ENCODE measurements at regions not wholly inside any gene's neighbourhood (a gene's known extent, or its start where the extent isn't known, plus 50 kb on each side); places are given as distances from the start of the nearest gene placed in this dataset.

GRCh38 chr3:178297199-178297598 lies 239.0 kb upstream of the KCNMB2 start:
- TF ChIP-seq POLR2A (IDR thresholded peaks at IDR 0.05; ENCODE audit: low read depth, low read length), result no peak
- no peak for TF ChIP-seq CTCF (IDR thresholded peaks at IDR 0.05; ENCODE audit: extremely low read depth in 1 of 2, insufficient read depth in 1 of 2, low read depth in 1 of 2, low read length in 2 of 2)
- no peak for TF ChIP-seq EZH2 (IDR thresholded peaks at IDR 0.05; ENCODE audit: borderline replicate concordance, low read depth, low read length, severe bottlenecking)
- TF ChIP-seq, protein P1, sequence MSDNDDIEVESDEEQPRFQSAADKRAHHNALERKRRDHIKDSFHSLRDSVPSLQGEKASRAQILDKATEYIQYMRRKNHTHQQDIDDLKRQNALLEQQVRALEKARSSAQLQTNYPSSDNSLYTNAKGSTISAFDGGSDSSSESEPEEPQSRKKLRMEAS (IDR thresholded peaks at IDR 0.05; ENCODE audit: insufficient read depth, insufficient read length), result no peak
- no peak for TF ChIP-seq MYC (IDR thresholded peaks at IDR 0.05; ENCODE audit: low read depth, low read length)
